ENCODE measurements at regions not wholly inside any gene's neighbourhood (a gene's known extent, or its start where the extent isn't known, plus 50 kb on each side); places are given as distances from the start of the nearest gene placed in this dataset.

DNA sequence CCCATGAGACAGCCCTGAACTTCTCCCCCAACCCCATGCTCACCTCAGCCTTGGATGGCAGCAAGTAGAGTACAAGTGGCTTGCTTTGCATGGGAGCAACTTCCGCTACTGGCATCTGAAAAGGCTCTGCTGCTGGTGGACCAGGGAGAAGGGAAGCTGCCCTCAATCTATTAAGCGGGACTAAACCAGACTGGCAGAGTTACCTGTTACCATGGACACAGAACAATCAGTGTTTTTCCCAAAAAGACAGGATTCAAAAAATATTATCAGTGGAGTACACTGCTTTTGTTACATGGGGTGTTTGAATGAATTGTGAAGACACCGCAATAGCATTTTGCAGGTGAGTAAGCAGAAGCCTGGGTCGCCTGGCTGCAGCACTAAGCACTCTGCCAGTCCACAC is 631.4 kb upstream of the B3GAT1 start:
- no peaks in the 10 kb centered on the region for H3K9me3 ChIP-seq (ENCODE audit: severe bottlenecking)
- no peak overlapping the region for H3K27ac ChIP-seq (ENCODE audit: poor library complexity, severe bottlenecking)
- no peak for TF ChIP-seq CTCF (IDR thresholded peaks at IDR 0.05; ENCODE audit: poor library complexity, severe bottlenecking)
- no peak overlapping the region for H3K4me3 ChIP-seq (ENCODE audit: severe bottlenecking)
- H3K36me3 ChIP-seq (ENCODE audit: low read depth), result no peaks in the 10 kb centered on the region
- no peaks in the 10 kb centered on the region for H3K4me1 ChIP-seq (ENCODE audit: insufficient read depth, poor library complexity, severe bottlenecking)
- ATAC-seq (ENCODE audit: low read depth) (no peak), DNase-seq (ENCODE audit: low spot score) (no peak)
- H3K27me3 ChIP-seq (ENCODE audit: insufficient read depth, poor library complexity, severe bottlenecking), result no peaks in the 10 kb centered on the region

DNA sequence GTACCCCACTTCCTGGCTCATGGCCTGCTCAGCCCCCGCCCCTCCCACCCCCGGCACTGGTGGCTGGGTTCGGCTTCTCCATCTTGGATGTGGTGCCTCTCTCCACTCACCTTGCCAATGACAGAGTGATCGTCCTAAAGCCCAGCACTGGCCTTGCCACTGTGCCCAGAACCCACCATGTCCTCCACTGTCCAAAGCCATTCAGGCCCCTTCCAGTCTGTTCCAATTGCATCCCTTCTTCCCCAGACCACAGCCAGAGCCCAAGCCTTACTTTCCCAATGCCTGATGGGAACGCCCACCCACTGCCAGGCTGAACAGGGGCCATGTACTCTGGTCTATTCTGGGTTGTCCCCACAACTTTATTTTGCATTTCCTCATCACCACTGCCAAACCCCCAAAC is 625.8 kb upstream of the B3GAT1 start:
- H3K36me3 ChIP-seq (ENCODE audit: low read depth), result no peaks in the 10 kb centered on the region
- H3K4me1 ChIP-seq (ENCODE audit: insufficient read depth, poor library complexity, severe bottlenecking), result no peaks in the 10 kb centered on the region
- no peak overlapping the region for H3K4me3 ChIP-seq (ENCODE audit: severe bottlenecking)
- DNase-seq (ENCODE audit: low spot score) (no peak), ATAC-seq (ENCODE audit: low read depth) (no peak)
- no peaks in the 10 kb centered on the region for H3K9me3 ChIP-seq (ENCODE audit: severe bottlenecking)
- no peak overlapping the region for H3K27ac ChIP-seq (ENCODE audit: poor library complexity, severe bottlenecking)
- TF ChIP-seq CTCF (IDR thresholded peaks at IDR 0.05; ENCODE audit: poor library complexity, severe bottlenecking), result no peak
- H3K27me3 ChIP-seq (ENCODE audit: insufficient read depth, poor library complexity, severe bottlenecking), result no peaks in the 10 kb centered on the region

DNA sequence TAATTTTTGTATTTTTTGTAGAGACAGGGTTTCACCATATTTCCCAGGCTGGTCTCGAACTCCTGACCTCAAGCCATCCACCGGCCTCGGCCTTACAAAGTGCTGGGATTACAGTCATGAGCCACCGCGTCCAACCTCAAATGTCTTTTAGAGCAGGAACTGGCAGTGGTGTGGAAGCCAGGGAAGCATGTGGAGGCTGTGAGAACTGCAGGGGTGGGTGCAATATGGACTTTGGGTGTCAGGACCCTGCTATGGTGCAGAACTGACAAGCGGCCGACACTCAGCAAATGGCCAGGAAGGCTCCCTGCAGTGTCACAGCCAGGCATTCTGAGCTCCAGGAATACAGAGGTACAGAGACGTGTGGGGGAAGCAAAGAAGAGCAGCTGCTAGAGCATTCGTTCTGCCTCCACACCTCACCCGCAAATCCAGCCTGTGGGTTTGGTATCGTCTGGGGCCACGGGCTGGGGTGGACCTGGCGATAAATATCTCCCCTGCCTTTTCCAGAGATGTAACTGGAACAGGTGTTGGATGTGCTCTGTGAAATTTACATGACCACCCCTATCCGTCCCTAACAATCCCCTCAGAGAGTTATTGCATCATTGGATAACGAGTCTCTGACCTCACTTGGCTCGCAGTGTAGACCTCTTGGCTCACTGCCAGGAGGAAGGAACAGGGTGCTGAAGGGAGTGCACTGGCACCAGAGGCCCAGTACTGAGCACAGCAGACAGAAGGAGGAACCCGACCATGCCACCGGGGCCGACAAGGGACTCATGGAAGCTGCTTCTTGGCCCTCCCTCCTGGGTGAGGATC is 624.7 kb upstream of the B3GAT1 start:
- H3K4me1 ChIP-seq (ENCODE audit: insufficient read depth, poor library complexity, severe bottlenecking), result no peaks in the 10 kb centered on the region
- H3K27me3 ChIP-seq (ENCODE audit: insufficient read depth, poor library complexity, severe bottlenecking), result no peaks in the 10 kb centered on the region
- TF ChIP-seq CTCF (IDR thresholded peaks at IDR 0.05; ENCODE audit: poor library complexity, severe bottlenecking), result no peak
- no peaks in the 10 kb centered on the region for H3K9me3 ChIP-seq (ENCODE audit: severe bottlenecking)
- H3K27ac ChIP-seq (ENCODE audit: poor library complexity, severe bottlenecking), result no peak overlapping the region
- H3K4me3 ChIP-seq (ENCODE audit: severe bottlenecking), result no peak overlapping the region
- no peaks in the 10 kb centered on the region for H3K36me3 ChIP-seq (ENCODE audit: low read depth)
- DNase-seq (ENCODE audit: low spot score) (no peak), ATAC-seq (ENCODE audit: low read depth) (no peak)

- H3K9me3 ChIP-seq (ENCODE audit: severe bottlenecking), result no peaks in the 10 kb centered on the region
- no peak for TF ChIP-seq CTCF (IDR thresholded peaks at IDR 0.05; ENCODE audit: poor library complexity, severe bottlenecking)
- no peaks in the 10 kb centered on the region for H3K4me1 ChIP-seq (ENCODE audit: insufficient read depth, poor library complexity, severe bottlenecking)
- no peak overlapping the region for H3K4me3 ChIP-seq (ENCODE audit: severe bottlenecking)
- H3K27ac ChIP-seq (ENCODE audit: poor library complexity, severe bottlenecking), result no peak overlapping the region
- no peaks in the 10 kb centered on the region for H3K36me3 ChIP-seq (ENCODE audit: low read depth)
- DNase-seq (ENCODE audit: low spot score), result no peak
- no peak for ATAC-seq (ENCODE audit: low read depth)
- no peaks in the 10 kb centered on the region for H3K27me3 ChIP-seq (ENCODE audit: insufficient read depth, poor library complexity, severe bottlenecking)
These were observed 623.2 kb upstream of the B3GAT1 start for GRCh38 chr11:135035282-135035681.

DNA sequence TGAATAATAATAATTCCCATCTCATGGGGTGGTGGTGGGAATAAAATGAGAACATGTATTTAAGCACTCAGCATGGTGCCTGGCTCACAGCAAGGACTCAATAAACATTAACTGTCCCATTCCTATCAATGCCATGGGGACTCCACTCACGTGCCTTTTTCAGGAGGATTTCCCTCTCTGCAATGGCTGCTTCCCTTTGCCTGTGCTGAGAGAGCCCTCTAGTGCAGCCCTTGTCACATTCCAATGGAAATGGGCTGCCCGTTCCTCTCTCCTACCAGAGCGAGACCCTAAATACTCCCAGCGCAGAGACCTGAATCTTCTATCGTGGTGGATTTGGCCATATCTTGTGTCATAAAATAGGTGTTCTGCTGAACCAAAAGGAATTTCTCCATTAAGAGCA is 621.5 kb upstream of the B3GAT1 start:
- H3K27ac ChIP-seq (ENCODE audit: poor library complexity, severe bottlenecking), result no peak overlapping the region
- H3K27me3 ChIP-seq (ENCODE audit: insufficient read depth, poor library complexity, severe bottlenecking), result no peaks in the 10 kb centered on the region
- peak; percentile 44 for TF ChIP-seq CTCF (IDR thresholded peaks at IDR 0.05; ENCODE audit: poor library complexity, severe bottlenecking)
- ATAC-seq (ENCODE audit: low read depth), result 0 out of 3 replicates have a peak, but pooled peaks have one; percentile 53
- no peaks in the 10 kb centered on the region for H3K9me3 ChIP-seq (ENCODE audit: severe bottlenecking)
- H3K4me3 ChIP-seq (ENCODE audit: severe bottlenecking), result no peak overlapping the region
- H3K36me3 ChIP-seq (ENCODE audit: low read depth), result no peaks in the 10 kb centered on the region
- no peaks in the 10 kb centered on the region for H3K4me1 ChIP-seq (ENCODE audit: insufficient read depth, poor library complexity, severe bottlenecking)
- DNase-seq (ENCODE audit: low spot score), result no peak
